HG02759 (cell line): ENCODE measurements at regions not wholly inside any gene's neighbourhood (a gene's known extent, or its start where the extent isn't known, plus 50 kb on each side); places are given as distances from the start of the nearest gene placed in this dataset.

Experiments used
- ATAC-seq: cut with Tn5 transposase; IDR thresholded peaks from one replicate; pipeline ENCODE4 v1.9.1; 2021; ENCODE audit warnings: mild to moderate bottlenecking, moderate library complexity; ENCODE audit not compliant: unreplicated experiment

GRCh38 chr1:4010814-4011605, 110.9 kb upstream of the C1orf174 start:
- ATAC-seq, result no peak

- no peak for ATAC-seq
Observed at GRCh38 chr1:4016351-4017130, 116.5 kb upstream of the C1orf174 start.

- no peak for ATAC-seq
Observed at GRCh38 chr1:4017636-4018365, 117.7 kb upstream of the C1orf174 start.

GRCh38 chr1:4018466-4019146, 118.5 kb upstream of the C1orf174 start:
- no peak for ATAC-seq

- ATAC-seq, result no peak
Observed at GRCh38 chr1:4019147-4019521, 119.1 kb upstream of the C1orf174 start.

- ATAC-seq, result no peak
Observed at GRCh38 chr1:4019606-4020331, 119.7 kb upstream of the C1orf174 start.

- no peak for ATAC-seq
Observed at GRCh38 chr1:4020449-4020848, 120.4 kb upstream of the C1orf174 start.

- no peak for ATAC-seq
Observed at GRCh38 chr1:4021136-4021973, 121.3 kb upstream of the C1orf174 start.

GRCh38 chr1:4021974-4022268, 121.8 kb upstream of the C1orf174 start:
- no peak for ATAC-seq

GRCh38 chr1:4022715-4023114, 122.6 kb upstream of the C1orf174 start:
- no peak for ATAC-seq

GRCh38 chr1:4023678-4024077, 123.6 kb upstream of the C1orf174 start:
- no peak for ATAC-seq

- no peak for ATAC-seq
Observed at GRCh38 chr1:4024811-4025210, 124.7 kb upstream of the C1orf174 start.

GRCh38 chr1:4025752-4026151, 125.7 kb upstream of the C1orf174 start:
- no peak for ATAC-seq

GRCh38 chr1:4027008-4027407, 126.9 kb upstream of the C1orf174 start:
- ATAC-seq, result no peak

- peak; percentile 83 for ATAC-seq
Observed at GRCh38 chr1:4027492-4028138, 127.5 kb upstream of the C1orf174 start.

GRCh38 chr1:4028139-4028501, 128.0 kb upstream of the C1orf174 start:
- no peak for ATAC-seq

GRCh38 chr1:4029376-4029775, 129.3 kb upstream of the C1orf174 start:
- no peak for ATAC-seq

GRCh38 chr1:4032571-4032970, 132.5 kb upstream of the C1orf174 start:
- ATAC-seq, result no peak

- no peak for ATAC-seq
Observed at GRCh38 chr1:4033129-4033676, 133.1 kb upstream of the C1orf174 start.
